Natural killer cell treated with Interleukin-12 subunit alpha and Interleukin-12 subunit beta and Interleukin-15 and Interleukin-18, amount 100 ng/mL, for 72 hours (primary cell): ENCODE measurements at regions not wholly inside any gene's neighbourhood (a gene's known extent, or its start where the extent isn't known, plus 50 kb on each side); places are given as distances from the start of the nearest gene placed in this dataset.

ENCODE experiments used
- ATAC-seq, 2 donors: fragments of 150-1000 bp; cut with Tn5 transposase in 1 of 2; sonication (Bioruptor Pico), chemical (Tn5 transposase) in 1 of 2; 2 replicates each; pipeline ENCODE4 v1.10.0; 2021
- DNase-seq: peaks from one replicate; pipeline ENCODE4 v3.0.0; 2022; ENCODE audit warnings: low spot score
- H3K27ac Mint-ChIP-seq, 2 donors: 1 replicate in 1 of 2; 2 replicates in 1 of 2; pipeline ENCODE4 v1.8.0; 2022; ENCODE audit warnings: mixed read lengths in 2 of 2, mild to moderate bottlenecking in 1 of 2, moderate library complexity in 1 of 2
- H3K27me3 Mint-ChIP-seq, 2 donors: 1 replicate in 1 of 2; 2 replicates in 1 of 2; pipeline ENCODE4 v1.8.0; 2022; ENCODE audit warnings: mixed read lengths in 2 of 2
- H3K36me3 Mint-ChIP-seq: one replicate; pipeline ENCODE4 v1.8.0; 2022; ENCODE audit warnings: mixed read lengths
- H3K4me1 Mint-ChIP-seq, 2 donors: 1 replicate in 1 of 2; 2 replicates in 1 of 2; pipeline ENCODE4 v1.8.0; 2022; ENCODE audit warnings: low read depth in 2 of 2, mixed read lengths in 2 of 2, mild to moderate bottlenecking in 1 of 2
- H3K4me3 Mint-ChIP-seq: one replicate; pipeline ENCODE4 v1.8.0; 2022; ENCODE audit warnings: mixed read lengths
- H3K9me3 Mint-ChIP-seq: 2 replicates; pipeline ENCODE4 v1.8.0; 2022; ENCODE audit warnings: mixed read lengths

DNA sequence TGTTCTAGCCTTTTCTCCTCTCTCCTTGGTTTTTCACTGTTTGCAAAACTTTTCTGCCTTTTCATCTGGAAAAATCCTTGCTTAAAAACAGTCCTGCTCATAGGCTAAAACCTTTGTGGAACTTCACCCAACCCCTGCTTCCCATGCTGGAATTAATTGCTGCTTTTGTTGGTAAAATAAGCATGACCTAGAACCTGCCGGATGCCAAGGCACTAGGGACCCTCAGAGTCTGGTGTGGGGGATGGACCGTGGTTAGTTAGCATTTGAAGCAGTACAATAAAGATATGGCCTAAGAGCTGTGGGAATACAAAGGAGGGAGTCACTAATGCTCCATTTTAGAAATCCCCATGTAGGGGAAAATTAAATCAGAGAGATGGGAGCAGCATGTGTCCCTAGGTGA is 326.3 kb downstream of the KCNRG start:
- H3K36me3 Mint-ChIP-seq = peaks cover 5% of the 10 kb centered on the region
- H3K27me3 Mint-ChIP-seq = peaks cover under 1 to 2% of the 10 kb centered on the region in 2 donors
- no peak for DNase-seq
- H3K27ac Mint-ChIP-seq = peak overlapping the region in 1 of 2 donors; percentile 44
- no peak overlapping the region for H3K4me3 Mint-ChIP-seq
- no peak for ATAC-seq
- H3K9me3 Mint-ChIP-seq = no peaks in the 10 kb centered on the region
- peaks cover 8 to 10% of the 10 kb centered on the region in 2 donors for H3K4me1 Mint-ChIP-seq

DNA sequence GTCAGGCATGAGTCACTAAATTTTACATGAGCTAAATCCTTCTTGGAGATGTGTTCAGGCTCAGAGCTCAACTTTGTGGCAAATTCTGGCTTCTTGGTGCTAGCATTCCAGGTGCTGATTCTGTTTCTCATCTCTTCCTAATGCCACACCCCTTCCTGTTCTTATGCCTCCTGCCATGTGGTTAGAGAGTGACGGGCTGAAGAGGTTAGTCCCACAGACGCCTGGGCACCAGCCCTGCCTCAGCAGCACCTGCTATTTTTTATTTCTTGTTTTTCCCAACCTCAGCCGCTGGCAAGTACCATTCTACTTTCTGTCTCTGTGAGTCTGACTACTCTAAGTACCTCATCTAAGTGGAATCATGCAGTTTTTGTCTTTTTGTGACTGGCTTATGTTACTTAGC is 329.5 kb downstream of the KCNRG start:
- H3K4me3 Mint-ChIP-seq = no peak overlapping the region
- peaks cover 12 to 20% of the 10 kb centered on the region in 2 donors for H3K27me3 Mint-ChIP-seq
- H3K27ac Mint-ChIP-seq = peak overlapping the region in 1 of 2 donors; percentile 63
- no peak for ATAC-seq
- H3K36me3 Mint-ChIP-seq = peaks cover 20% of the 10 kb centered on the region
- H3K4me1 Mint-ChIP-seq = peaks cover 10 to 14% of the 10 kb centered on the region in 2 donors
- peaks cover 6% of the 10 kb centered on the region for H3K9me3 Mint-ChIP-seq
- no peak for DNase-seq

DNA sequence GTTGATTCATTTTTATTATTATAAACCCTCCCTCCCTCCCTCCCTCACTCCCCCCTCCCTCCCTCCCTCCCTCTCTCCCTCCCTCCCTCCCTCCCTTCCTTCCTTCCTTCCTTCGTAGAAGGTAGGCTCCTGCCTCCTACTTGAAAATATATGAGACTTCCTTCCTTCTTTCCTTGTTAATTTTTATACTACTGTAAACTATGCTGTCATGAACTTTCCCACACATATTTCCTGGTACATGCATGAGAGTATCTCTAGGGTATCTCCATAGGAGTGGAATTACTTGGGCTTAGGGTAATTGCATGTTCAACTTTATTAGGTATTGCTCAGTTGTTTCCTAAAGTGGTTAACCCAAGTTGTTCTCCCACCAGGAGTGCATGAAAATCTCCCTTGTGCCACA is 330.6 kb downstream of the KCNRG start:
- DNase-seq (no peak), ATAC-seq (no peak)
- H3K4me1 Mint-ChIP-seq = peaks cover 10 to 14% of the 10 kb centered on the region in 2 donors
- H3K27ac Mint-ChIP-seq = no peak overlapping the region
- peaks cover 20% of the 10 kb centered on the region for H3K36me3 Mint-ChIP-seq
- H3K4me3 Mint-ChIP-seq = no peak overlapping the region
- peaks cover 6% of the 10 kb centered on the region for H3K9me3 Mint-ChIP-seq
- H3K27me3 Mint-ChIP-seq = peaks cover 12 to 20% of the 10 kb centered on the region in 2 donors

DNA sequence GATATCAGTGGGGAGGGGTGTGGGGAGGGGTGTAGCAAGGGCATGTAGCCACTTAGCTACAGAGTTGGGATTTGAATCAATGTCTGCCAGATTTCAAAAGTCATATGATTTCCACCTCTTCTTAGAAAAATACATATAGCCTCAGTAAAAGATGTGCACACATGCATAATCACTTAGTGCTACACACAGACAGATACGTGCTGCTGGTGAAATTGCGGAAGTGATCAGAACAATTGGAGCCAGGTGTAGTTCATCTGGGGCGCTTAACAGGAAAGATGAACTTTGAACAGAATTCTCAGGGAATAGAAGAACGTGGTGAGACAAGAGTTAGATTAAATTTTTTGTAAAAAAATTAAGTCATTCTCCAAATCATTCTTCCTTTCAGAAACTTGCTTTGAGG is 333.1 kb downstream of the KCNRG start:
- no peak for DNase-seq
- Mint-ChIP-seq H3K36me3 (peaks cover 16% of the 10 kb centered on the region), H3K4me3 (no peak overlapping the region), H3K4me1 (peaks cover 16 to 18% of the 10 kb centered on the region in 2 donors), H3K9me3 (peaks cover 6% of the 10 kb centered on the region), H3K27me3 (peaks cover 10 to 20% of the 10 kb centered on the region in 2 donors), H3K27ac (no peak overlapping the region)
- no peak for ATAC-seq

DNA sequence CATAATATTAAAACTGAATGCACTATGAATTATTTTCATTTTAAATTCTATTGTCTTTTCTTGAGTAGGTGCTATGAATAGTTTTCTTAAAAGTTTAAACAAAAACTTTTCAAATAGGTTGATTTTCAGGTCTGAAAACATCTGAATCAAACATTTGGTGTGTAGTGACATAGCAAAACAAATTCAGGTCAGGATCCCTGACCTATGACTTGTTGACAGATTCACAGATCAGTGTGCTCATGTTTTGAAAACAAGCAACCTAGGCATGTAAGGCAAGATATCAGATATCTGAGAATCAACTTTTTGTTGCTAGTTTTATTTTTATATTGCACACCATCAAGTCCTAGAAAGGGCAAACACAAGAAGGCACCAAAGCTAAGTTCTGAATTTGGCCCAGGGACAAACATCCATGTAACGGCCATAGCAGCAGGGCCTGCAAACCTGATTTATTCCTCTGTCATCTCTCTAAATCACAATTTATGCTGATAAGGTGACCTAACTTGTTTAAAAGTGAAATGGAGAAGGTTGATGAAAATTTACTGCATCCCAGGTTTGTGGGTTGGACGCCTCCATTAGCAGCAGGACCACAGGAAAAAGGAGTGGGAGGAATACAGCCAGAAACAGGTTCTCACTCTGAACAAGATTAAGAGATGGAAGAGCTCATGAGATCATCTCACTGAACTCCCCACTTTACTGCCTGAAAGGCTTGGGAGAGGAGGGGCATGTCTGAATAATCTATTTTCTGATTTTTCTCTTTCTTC is 337.7 kb downstream of the KCNRG start:
- ATAC-seq = no peak
- H3K27me3 Mint-ChIP-seq = peaks cover 2 to 5% of the 10 kb centered on the region in 2 donors

DNA sequence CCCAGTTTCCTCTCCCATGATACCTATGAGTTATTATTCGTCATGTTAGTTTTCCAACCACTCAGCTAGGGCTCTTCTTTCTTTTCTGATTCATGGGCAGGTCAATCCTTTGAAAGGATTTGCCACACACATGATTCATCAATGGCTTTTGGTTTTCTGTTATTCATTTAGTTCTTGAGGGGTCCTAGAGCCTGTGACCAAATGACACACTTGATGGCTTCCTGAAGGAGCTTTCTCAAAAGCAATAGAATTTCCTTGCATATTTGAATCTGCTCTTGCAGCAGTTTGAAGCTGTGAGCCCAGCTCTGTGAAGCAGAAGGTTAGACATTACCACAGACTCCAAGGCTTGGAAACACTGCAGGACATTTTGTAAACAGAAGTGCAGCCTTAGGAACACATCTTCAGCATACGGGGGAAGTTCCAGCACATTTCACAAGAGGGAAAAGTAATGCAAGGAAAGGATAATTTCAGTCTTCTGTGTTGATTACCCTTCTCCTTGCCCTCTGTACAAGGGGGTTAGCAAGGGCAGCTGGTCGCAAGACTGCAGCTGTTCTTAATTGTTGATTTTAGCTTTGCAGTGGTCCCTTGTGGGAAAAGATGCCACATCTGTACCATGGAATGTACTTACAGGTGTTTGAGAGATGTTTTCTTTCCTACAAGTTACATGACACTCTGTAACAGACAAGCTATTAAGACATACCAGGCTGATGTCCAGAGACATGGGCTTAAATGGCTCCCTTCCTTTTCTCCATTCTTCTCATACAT is 338.6 kb downstream of the KCNRG start:
- ATAC-seq = peak in 1 of 2 donors; percentile 64
- Mint-ChIP-seq H3K27me3 (peaks cover 0 to 2% of the 10 kb centered on the region in 2 donors), H3K4me1 (peaks cover 26 to 42% of the 10 kb centered on the region in 2 donors)

More for the DNA sequence above, 337.7 kb downstream of the KCNRG start:
- H3K27ac Mint-ChIP-seq = peak overlapping the region in 1 of 2 donors; percentile 47
- no peak overlapping the region for H3K4me3 Mint-ChIP-seq
- H3K4me1 Mint-ChIP-seq = peaks cover 21 to 35% of the 10 kb centered on the region in 2 donors
- no peak for DNase-seq
- peaks cover 2% of the 10 kb centered on the region for H3K36me3 Mint-ChIP-seq
- H3K9me3 Mint-ChIP-seq = no peaks in the 10 kb centered on the region

DNA sequence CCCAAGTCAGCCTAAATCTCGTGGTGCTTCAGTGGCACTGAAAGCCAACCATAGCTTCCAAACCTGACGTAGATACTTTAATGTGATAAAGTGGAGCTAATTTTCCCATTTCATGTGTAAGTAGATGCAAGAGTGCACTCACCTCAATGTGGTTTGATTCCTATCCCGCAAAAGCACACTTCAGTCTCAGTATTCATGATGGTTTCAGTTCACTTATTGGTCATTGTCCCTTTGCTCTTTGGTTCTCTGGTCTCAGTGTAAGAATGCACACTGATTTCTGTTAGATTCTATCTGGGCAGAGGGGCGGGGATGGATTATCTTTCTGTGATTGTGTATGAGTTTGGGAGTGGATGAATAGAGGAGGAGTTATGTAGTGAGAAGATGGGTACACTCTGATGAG is 340.6 kb downstream of the KCNRG start:
- Mint-ChIP-seq H3K9me3 (no peaks in the 10 kb centered on the region), H3K4me3 (peak overlapping the region; percentile 45), H3K27me3 (peaks cover 0 to 2% of the 10 kb centered on the region in 2 donors), H3K4me1 (peaks cover 32 to 52% of the 10 kb centered on the region in 2 donors), H3K36me3 (no peaks in the 10 kb centered on the region), H3K27ac (peak overlapping the region in 1 of 2 donors; percentile 38)
- peak; percentile 52 to 77 for ATAC-seq
- DNase-seq = no peak

More for the DNA sequence above, 338.6 kb downstream of the KCNRG start:
- Mint-ChIP-seq H3K9me3 (no peaks in the 10 kb centered on the region), H3K36me3 (no peaks in the 10 kb centered on the region), H3K27ac (peak overlapping the region; percentile 8 to 47), H3K4me3 (no peak overlapping the region)
- no peak for DNase-seq

DNA sequence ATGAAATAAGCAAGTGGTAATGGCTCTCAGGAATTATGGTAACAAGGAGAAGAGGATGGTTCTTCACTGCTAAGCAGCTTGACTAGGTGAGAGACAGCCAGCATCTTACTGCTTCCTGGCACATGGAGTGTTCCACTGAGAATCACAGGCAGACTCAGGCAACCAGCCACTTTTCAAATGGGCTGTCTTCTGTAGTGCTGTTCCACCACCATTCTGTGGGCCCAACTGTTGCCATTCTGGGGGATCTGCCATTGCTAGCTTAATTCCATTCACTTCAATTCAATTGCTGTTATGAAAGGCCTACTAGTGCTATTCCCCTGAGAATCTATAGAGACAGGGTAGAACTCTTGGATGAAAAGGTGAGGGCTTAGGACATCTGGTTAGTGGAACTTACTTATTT is 341.9 kb downstream of the KCNRG start:
- no peak overlapping the region for H3K4me3 Mint-ChIP-seq
- H3K36me3 Mint-ChIP-seq = no peaks in the 10 kb centered on the region

DNA sequence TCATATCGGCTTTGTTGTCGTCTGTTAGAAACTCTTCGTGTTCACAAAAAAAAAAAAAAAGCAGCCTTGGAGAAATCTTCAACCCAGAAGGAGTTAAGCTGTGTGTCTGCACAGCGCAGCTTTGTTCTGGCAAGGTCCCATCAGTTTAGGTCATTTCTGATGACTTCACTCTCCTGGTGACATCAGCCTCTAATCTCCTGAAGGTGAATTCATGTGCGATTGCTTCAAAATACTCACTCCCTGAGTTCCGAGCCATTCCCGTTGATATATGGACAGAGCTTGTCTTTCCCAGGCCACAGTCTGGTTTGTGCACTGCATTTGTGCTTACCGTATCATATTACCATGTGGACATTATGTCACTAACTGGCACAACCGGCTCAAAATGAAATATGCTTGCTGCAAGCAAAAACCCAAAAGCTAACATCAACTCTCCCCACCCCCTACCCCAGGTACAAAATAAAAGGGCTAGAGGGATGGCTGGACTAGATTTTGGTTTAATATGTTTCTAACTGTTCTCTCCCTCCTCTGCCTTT is 342.4 kb downstream of the KCNRG start:
- Mint-ChIP-seq H3K9me3 (no peaks in the 10 kb centered on the region), H3K27me3 (peaks cover 0 to 2% of the 10 kb centered on the region in 2 donors), H3K27ac (peak overlapping the region in 1 of 2 donors; percentile 29), H3K4me3 (no peak overlapping the region), H3K4me1 (peaks cover 44 to 60% of the 10 kb centered on the region in 2 donors), H3K36me3 (no peaks in the 10 kb centered on the region)
- no peak for DNase-seq
- ATAC-seq = no peak

More for the DNA sequence above, 341.9 kb downstream of the KCNRG start:
- ATAC-seq = no peak
- H3K4me1 Mint-ChIP-seq = peaks cover 40 to 60% of the 10 kb centered on the region in 2 donors
- H3K9me3 Mint-ChIP-seq = no peaks in the 10 kb centered on the region
- DNase-seq = no peak
- H3K27me3 Mint-ChIP-seq = peaks cover 0 to 2% of the 10 kb centered on the region in 2 donors
- no peak overlapping the region for H3K27ac Mint-ChIP-seq

DNA sequence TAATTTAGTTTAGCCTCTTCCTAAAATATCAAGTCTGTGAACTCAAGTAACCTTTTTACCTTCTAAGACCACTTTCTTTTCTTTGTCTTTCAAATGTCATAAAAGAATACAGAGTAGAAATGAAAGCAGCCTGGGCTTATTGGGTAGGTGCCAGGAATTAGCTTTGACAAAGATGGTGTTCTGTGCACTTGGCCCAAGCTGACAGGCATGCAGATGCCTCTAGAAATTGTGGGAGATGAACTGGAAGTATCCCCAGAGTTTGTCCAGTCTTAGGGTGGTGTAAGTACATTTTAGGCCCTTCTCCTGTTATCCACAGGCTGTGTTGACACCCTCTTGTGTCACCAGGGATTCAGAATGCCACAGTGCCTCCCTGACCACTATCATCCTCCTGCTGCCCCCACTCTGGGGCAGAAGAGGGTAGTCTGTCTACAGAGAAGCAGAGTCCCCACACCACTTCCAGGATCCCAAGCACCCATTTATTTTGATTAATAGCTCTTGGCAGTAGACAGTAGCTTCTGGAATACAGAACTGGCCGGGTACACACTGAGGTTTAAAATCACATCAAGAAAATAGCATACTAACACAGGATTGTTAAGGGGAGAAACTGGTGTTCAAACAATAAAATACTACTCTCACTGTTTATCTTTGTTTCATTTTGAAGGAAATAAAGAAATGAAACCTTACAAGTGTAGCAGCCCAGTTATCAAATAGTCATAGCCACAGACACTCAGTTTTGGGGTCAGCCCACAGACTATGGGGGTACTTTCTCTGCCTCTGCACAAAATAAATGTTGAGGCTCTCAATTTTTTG is 343.2 kb downstream of the KCNRG start:
- no peaks in the 10 kb centered on the region for H3K36me3 Mint-ChIP-seq
- H3K4me3 Mint-ChIP-seq = no peak overlapping the region
- ATAC-seq (no peak), DNase-seq (no peak)
- H3K9me3 Mint-ChIP-seq = no peaks in the 10 kb centered on the region
- peak overlapping the region in 1 of 2 donors; percentile 29 for H3K27ac Mint-ChIP-seq
- H3K4me1 Mint-ChIP-seq = peaks cover 40 to 54% of the 10 kb centered on the region in 2 donors
- peaks cover 0 to 2% of the 10 kb centered on the region in 2 donors for H3K27me3 Mint-ChIP-seq

DNA sequence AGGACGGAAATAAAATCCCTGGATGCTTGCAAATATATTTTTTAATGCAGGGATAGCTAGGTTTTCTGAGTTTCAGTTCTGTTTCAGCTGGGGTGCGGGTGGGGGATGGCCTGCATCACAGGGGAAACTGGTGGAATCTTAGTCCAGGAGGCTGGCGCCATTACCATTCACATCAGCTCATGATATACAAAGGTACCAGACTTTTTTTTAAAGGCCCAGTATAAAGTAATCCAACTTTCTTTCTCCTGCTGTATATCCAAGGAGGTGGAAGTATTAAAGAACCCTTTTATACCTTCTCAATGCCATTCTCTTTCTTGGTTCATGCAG is 343.8 kb downstream of the KCNRG start:
- ATAC-seq (no peak), DNase-seq (no peak)
- Mint-ChIP-seq H3K36me3 (no peaks in the 10 kb centered on the region), H3K4me3 (no peak overlapping the region), H3K27me3 (peaks cover 0 to 2% of the 10 kb centered on the region in 2 donors), H3K9me3 (no peaks in the 10 kb centered on the region), H3K4me1 (peaks cover 37 to 48% of the 10 kb centered on the region in 2 donors), H3K27ac (no peak overlapping the region)

DNA sequence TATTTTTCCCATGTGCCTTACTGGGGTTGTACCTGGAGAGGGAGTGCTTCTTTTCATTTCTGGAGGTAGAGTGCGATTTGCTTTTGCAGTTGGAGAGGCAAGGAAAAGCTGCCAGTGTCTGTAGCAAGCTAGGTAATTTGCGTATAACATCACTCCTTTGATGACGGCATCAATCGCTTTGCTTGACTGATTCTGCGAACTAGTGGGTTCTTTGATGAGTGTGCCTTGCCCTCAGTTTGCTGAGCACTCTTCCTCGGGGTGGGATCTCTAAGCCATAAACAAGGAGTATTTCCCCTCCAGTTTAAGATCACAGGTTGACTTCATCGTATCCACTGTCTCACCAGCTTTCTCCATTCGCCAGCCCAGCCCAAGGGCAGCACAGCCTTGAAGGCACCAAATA is 344.5 kb downstream of the KCNRG start:
- Mint-ChIP-seq H3K4me3 (no peak overlapping the region), H3K36me3 (no peaks in the 10 kb centered on the region), H3K27me3 (peaks cover 0 to 2% of the 10 kb centered on the region in 2 donors), H3K9me3 (no peaks in the 10 kb centered on the region), H3K4me1 (peaks cover 40 to 46% of the 10 kb centered on the region in 2 donors), H3K27ac (no peak overlapping the region)
- no peak for DNase-seq
- peak in 1 of 2 donors; percentile 43 for ATAC-seq

DNA sequence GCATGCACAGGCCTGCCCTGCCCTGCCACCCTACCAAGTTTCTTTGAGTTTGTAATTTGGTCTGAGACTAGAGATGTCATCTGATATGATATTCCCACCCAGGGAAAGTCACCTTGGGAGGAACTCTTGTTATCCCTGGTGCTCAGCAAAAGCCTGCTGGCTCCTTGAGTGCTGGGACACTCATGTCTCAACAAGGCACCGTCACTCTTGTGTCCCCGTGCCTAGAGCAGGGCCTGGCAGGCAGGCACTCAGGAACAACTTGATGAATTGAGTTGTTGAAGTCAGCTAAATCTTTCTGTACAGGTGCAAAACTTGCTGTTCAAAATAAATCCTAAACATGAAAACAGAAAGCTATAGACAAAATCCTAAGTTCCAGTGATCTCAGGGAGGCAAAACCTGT is 345.4 kb downstream of the KCNRG start:
- peak overlapping the region; percentile 49 for H3K4me3 Mint-ChIP-seq
- H3K9me3 Mint-ChIP-seq = no peaks in the 10 kb centered on the region
- no peaks in the 10 kb centered on the region for H3K36me3 Mint-ChIP-seq
- H3K4me1 Mint-ChIP-seq = peaks cover 42 to 48% of the 10 kb centered on the region in 2 donors
- no peak for DNase-seq
- H3K27me3 Mint-ChIP-seq = peaks cover 0 to 2% of the 10 kb centered on the region in 2 donors
- H3K27ac Mint-ChIP-seq = peak overlapping the region; percentile 48 to 85
- no peak for ATAC-seq
